Prostate gland (tissue), 2 donors: ENCODE measurements at regions not wholly inside any gene's neighbourhood (a gene's known extent, or its start where the extent isn't known, plus 50 kb on each side); places are given as distances from the start of the nearest gene placed in this dataset.

Experiments
- CTCF ChIP-seq, 4 experiments: fragments of 200-600 bp in 2 of 4; fragments of 450-650 bp in 2 of 4; sonication (generic) in 2 of 4; IDR thresholded peaks; 1 replicate in 3 of 4; 2 replicates in 1 of 4; pipeline ENCODE4 v1.5.1; 2016 to 2019; ENCODE audit warnings: antibody characterized with exemption in 4 of 4, mild to moderate bottlenecking in 2 of 4, moderate library complexity in 2 of 4
- POLR2A ChIP-seq: fragments of 450-650 bp; IDR thresholded peaks from one replicate; pipeline ENCODE4 v1.6.1; 2016; ENCODE audit warnings: antibody characterized with exemption, mild to moderate bottlenecking

- TF ChIP-seq POLR2A (no peak), CTCF (IDR thresholded peaks at IDR 0.05) (no peak)
Observed at GRCh38 chr5:88997937-88998336, 115.0 kb upstream of the MEF2C start.
